AG10803 (cell line): ENCODE measurements at regions not wholly inside any gene's neighbourhood (a gene's known extent, or its start where the extent isn't known, plus 50 kb on each side); places are given as distances from the start of the nearest gene placed in this dataset.

Experiments used
- DNase-seq: peaks from one replicate; pipeline ENCODE4 v3.0.0; 2010; ENCODE audit warnings: low read depth
- H3K4me3 ChIP-seq: 2 replicates; pipeline ENCODE4 v1.5.1; 2011; ENCODE audit warnings: mild to moderate bottlenecking, low read length, control low read depth
- TF ChIP-seq, protein P1 (sequence below): conservative IDR thresholded peaks from 2 replicates; pipeline ENCODE4 v1.5.1; 2011; ENCODE audit warnings: mild to moderate bottlenecking, low read length, control low read depth, inconsistent platforms

DNA sequence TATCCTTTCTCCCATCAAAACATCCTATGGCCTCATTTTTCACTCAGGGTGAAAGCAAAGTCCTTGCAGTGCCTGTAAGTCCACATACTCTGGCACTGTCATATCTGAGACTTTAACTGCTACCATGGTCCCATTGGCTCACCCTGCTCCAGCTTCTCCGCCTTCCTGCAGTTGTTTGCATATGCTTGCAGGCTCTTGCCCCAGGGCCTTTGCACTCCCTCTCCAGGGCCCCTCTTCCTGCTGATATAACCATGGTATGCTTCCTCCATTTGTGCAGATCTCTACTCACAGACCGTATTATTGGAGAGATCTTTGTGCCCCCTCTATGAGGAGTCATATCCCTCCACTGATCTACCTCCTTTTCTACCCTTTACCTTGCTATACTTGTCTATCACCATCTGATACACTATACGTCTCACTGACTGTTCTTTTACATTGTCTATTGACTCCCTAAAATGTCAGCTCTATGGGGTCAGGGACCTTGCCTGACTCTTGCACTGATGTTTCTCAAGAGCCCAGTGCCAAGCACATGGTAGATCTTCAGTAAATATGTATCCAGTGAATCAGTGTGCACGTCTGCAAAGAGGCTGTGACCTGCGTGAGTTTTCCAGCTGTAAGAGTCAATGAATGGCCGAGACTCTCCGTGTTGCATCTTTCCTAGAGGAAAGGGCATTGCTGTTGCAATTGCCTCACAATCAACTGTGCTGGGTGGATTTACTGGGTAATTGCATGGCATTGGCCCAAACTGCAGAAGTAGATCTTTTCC, 81.7 kb upstream of the CPEB4 start:
- TF ChIP-seq, protein P1, sequence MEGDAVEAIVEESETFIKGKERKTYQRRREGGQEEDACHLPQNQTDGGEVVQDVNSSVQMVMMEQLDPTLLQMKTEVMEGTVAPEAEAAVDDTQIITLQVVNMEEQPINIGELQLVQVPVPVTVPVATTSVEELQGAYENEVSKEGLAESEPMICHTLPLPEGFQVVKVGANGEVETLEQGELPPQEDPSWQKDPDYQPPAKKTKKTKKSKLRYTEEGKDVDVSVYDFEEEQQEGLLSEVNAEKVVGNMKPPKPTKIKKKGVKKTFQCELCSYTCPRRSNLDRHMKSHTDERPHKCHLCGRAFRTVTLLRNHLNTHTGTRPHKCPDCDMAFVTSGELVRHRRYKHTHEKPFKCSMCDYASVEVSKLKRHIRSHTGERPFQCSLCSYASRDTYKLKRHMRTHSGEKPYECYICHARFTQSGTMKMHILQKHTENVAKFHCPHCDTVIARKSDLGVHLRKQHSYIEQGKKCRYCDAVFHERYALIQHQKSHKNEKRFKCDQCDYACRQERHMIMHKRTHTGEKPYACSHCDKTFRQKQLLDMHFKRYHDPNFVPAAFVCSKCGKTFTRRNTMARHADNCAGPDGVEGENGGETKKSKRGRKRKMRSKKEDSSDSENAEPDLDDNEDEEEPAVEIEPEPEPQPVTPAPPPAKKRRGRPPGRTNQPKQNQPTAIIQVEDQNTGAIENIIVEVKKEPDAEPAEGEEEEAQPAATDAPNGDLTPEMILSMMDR: no peak
- H3K4me3 ChIP-seq: no peak overlapping the region
- no peak for DNase-seq

DNA sequence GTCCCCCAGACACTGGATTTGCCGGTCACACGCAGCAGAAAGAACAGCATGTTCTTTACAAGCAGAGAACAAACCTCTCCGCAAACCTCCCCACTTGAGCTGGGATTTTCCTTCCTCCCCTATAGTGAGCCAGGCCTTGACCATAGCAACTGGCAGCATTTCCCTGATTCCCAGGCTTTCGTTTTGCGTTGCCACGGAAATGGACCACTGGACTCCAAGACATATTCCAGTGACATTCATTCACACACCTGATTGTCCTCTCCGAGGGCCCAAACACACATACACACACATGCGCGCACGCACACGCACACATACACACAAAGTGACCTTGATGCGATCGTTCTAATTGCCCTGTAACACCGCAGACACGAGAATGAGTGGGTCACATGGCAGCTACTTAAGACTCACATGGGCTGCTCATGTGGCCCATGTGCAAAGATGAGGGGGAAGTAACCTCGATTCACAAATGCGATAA, 80.9 kb upstream of the CPEB4 start:
- DNase-seq: no peak
- TF ChIP-seq, protein P1: no peak
- H3K4me3 ChIP-seq: no peak overlapping the region

DNA sequence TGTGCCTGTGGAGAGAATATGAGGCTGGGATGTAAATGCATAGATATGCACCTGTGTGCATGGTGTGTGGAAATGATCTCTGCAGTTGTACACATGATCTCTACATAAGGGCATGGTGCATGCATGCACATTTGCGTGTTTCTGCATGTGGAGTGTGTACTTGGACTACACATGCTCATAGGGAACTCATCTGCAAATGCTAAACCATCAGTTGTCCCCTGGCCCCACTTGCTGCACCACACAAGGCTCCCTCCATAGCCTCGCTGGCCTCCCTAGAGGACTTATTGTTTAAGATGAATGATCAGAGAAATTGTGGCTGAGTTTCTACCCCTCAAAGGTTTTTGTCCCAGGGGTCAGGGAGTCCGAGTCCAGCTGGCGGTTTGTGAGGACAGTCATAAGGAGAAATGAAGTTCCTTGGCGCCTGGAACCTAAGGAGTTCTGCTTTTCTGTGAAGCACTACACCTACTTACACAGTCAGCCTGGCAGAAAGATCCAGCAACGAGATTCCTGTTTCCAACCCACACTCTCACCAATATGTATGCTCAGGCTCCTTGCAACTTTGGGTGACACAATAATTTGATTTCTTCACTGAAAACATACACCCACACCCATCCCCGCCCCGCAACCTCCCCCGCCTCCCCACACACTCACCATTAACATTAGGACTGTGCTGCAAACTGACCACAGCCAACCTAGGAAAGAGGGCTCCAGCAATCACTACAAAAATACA, 79.9 kb upstream of the CPEB4 start:
- TF ChIP-seq, protein P1: no peak
- DNase-seq: no peak
- H3K4me3 ChIP-seq: no peak overlapping the region

DNA sequence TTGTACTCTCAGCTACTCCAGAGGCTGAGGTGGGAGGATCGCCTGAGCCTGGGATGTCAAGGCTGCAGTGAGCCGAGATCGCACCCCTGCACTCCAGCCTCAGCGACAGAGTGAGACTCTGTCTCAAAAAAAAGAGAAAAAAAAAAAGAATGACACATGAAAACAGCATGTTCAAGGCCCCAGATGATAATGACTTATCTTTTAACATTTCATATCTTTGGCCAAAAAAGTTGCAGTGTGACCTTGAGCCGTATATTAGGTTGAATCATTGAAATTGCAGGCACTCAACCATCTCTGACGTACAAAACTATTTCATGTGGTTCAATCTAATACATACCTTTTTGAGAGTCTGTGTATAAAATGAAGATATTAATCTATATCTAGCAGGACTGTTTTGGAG, 79.1 kb upstream of the CPEB4 start:
- DNase-seq: no peak

DNA sequence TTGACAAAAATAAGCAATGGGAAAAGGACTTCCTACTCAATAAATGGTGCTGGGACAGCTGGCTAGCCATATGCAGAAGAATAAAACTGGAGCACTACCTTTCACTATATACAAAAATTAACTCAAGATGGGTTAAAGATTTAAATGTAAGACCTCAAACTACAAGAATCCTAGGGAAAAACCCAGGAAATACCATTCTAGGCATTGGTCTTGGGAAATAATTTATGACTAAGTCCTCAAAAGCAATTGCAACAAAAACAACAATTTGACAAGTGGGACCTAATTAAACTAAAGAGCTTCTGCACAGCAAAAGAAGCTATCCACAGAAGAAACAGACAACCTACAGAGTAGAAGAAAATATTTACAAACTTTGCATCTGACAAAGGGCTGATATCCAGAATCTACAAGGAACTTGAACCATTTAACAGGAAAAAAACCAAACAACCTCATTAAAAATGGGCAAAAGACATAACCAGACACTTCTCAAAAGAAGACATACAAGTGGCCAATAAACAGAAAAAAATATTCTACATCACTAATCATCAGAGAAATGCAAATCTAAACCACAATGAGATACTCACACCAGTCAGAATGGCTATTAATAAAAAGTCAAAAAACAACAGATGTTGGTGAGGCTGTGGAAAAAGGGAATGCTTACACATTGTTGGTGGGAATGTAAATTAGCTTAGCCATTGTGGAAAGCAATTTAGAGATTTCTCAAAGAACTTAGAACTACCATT, 75.2 kb upstream of the CPEB4 start:
- DNase-seq: peak; percentile 45
- TF ChIP-seq, protein P1: no peak

More for the DNA sequence above, 79.1 kb upstream of the CPEB4 start:
- no peak overlapping the region for H3K4me3 ChIP-seq
- TF ChIP-seq, protein P1: no peak

DNA sequence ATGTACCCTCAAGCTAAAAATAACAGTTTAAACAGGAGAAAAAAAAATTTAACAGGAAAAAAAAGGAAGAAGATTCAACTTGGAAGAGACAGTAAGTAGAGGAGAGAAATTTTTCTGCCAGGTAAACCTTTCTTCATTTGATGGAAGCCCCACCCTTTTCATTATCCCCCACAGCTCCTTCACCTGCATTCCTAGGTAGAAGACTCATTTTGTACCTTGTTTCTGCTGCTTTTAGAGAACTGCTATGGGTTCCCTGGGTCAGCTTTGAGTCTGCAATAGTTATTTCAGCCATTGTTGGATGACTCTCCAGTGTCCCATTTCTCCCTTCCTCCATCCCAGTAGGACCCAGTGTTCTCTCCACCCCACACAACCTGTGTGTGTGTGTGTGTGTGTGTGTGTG, 74.1 kb upstream of the CPEB4 start:
- no peak for DNase-seq
- TF ChIP-seq, protein P1: no peak
- no peak overlapping the region for H3K4me3 ChIP-seq

More for the DNA sequence above, 75.2 kb upstream of the CPEB4 start:
- H3K4me3 ChIP-seq: no peak overlapping the region
